HT-29 (cell line): ENCODE measurements at regions not wholly inside any gene's neighbourhood (a gene's known extent, or its start where the extent isn't known, plus 50 kb on each side); places are given as distances from the start of the nearest gene placed in this dataset.
"Not testable (repeated sequence)": the region's sequence is repeated elsewhere in the genome, so short reads cannot be mapped to it uniquely, and the experiment has no call there.

Experiments used
- DNase-seq: peaks from one replicate; pipeline ENCODE4 v3.0.0-alpha.2; 2015; ENCODE audit warnings: low spot score

GRCh38 chr13:103469771-103470170 lies 403.6 kb upstream of the SLC10A2 start:
- DNase-seq, result peak; percentile 34

- no peak for DNase-seq
Observed at GRCh38 chr13:103466761-103467160, 400.5 kb upstream of the SLC10A2 start.

GRCh38 chr13:103460246-103460645 lies 394.0 kb upstream of the SLC10A2 start:
- DNase-seq, result not testable (repeated sequence)

- DNase-seq, result not testable (repeated sequence)
Observed at GRCh38 chr13:103457050-103457449, 390.8 kb upstream of the SLC10A2 start.

GRCh38 chr13:103451656-103452055 lies 385.4 kb upstream of the SLC10A2 start:
- DNase-seq, result no peak

- DNase-seq, result no peak
Observed at GRCh38 chr13:103443604-103444003, 377.4 kb upstream of the SLC10A2 start.

GRCh38 chr13:103437651-103438050 lies 371.4 kb upstream of the SLC10A2 start:
- DNase-seq, result no peak

- DNase-seq, result no peak
Observed at GRCh38 chr13:103436057-103436654, 369.9 kb upstream of the SLC10A2 start.

GRCh38 chr13:103431856-103432255 lies 365.6 kb upstream of the SLC10A2 start:
- DNase-seq, result peak; percentile 17

GRCh38 chr13:103430368-103430767 lies 364.2 kb upstream of the SLC10A2 start:
- peak; percentile 33 for DNase-seq

GRCh38 chr13:103410002-103410401 lies 343.8 kb upstream of the SLC10A2 start:
- DNase-seq, result no peak

GRCh38 chr13:103406967-103407366 lies 340.8 kb upstream of the SLC10A2 start:
- no peak for DNase-seq

- no peak for DNase-seq
Observed at GRCh38 chr13:103405297-103405696, 339.1 kb upstream of the SLC10A2 start.

GRCh38 chr13:103403814-103404213 lies 337.6 kb upstream of the SLC10A2 start:
- DNase-seq, result no peak

GRCh38 chr13:103403148-103403740 lies 337.0 kb upstream of the SLC10A2 start:
- DNase-seq, result peak; percentile 26

GRCh38 chr13:103395139-103395538 lies 328.9 kb upstream of the SLC10A2 start:
- no peak for DNase-seq

- no peak for DNase-seq
Observed at GRCh38 chr13:103394618-103395017, 328.4 kb upstream of the SLC10A2 start.

GRCh38 chr13:103391936-103392335 lies 325.7 kb upstream of the SLC10A2 start:
- no peak for DNase-seq

GRCh38 chr13:103388839-103389238 lies 322.6 kb upstream of the SLC10A2 start:
- peak; percentile 45 for DNase-seq

GRCh38 chr13:103386341-103386740 lies 320.1 kb upstream of the SLC10A2 start:
- peak; percentile 34 for DNase-seq

- DNase-seq, result no peak
Observed at GRCh38 chr13:103373916-103374315, 307.7 kb upstream of the SLC10A2 start.

- no peak for DNase-seq
Observed at GRCh38 chr13:103371271-103371670, 305.1 kb upstream of the SLC10A2 start.

GRCh38 chr13:103370790-103371189 lies 304.6 kb upstream of the SLC10A2 start:
- DNase-seq, result no peak
